Choroid plexus epithelial cell (primary cell): ENCODE measurements at regions not wholly inside any gene's neighbourhood (a gene's known extent, or its start where the extent isn't known, plus 50 kb on each side); places are given as distances from the start of the nearest gene placed in this dataset.

Experiments used
- DNase-seq: peaks from one replicate; pipeline ENCODE4 v3.0.0-alpha.2; 2010; ENCODE audit warnings: low read depth
- H3K4me3 ChIP-seq: 2 replicates; pipeline ENCODE4 v1.5.1; 2011; ENCODE audit warnings: low read depth, mild to moderate bottlenecking, control low read depth, low read length, moderate library complexity
- CTCF ChIP-seq: conservative IDR thresholded peaks from 2 replicates; pipeline ENCODE4 v1.5.1; 2011; ENCODE audit warnings: low read depth, mild to moderate bottlenecking, control low read depth, inconsistent platforms, low read length, moderate library complexity

- DNase-seq: no peak
- TF ChIP-seq CTCF: no peak
- no peak overlapping the region for H3K4me3 ChIP-seq
Measured at GRCh38 chr2:120875431-120875830, 139.8 kb downstream of the GLI2 start.

- DNase-seq: no peak
- no peak for TF ChIP-seq CTCF
- H3K4me3 ChIP-seq: no peak overlapping the region
Measured at GRCh38 chr2:120876526-120877280, 141.0 kb downstream of the GLI2 start.

- no peak for TF ChIP-seq CTCF
- no peak for DNase-seq
Measured at GRCh38 chr2:120877409-120877808, 141.7 kb downstream of the GLI2 start.

GRCh38 chr2:120878970-120879369, 143.3 kb downstream of the GLI2 start:
- no peak for DNase-seq
- no peak for TF ChIP-seq CTCF

More at GRCh38 chr2:120877409-120877808, 141.7 kb downstream of the GLI2 start:
- H3K4me3 ChIP-seq: no peak overlapping the region

GRCh38 chr2:120879431-120880295, 144.0 kb downstream of the GLI2 start:
- no peak overlapping the region for H3K4me3 ChIP-seq
- peak; percentile 20 for TF ChIP-seq CTCF
- no peak for DNase-seq

More at GRCh38 chr2:120878970-120879369, 143.3 kb downstream of the GLI2 start:
- no peak overlapping the region for H3K4me3 ChIP-seq

- peak; percentile 76 for DNase-seq
- TF ChIP-seq CTCF: peak; percentile 11
Measured at GRCh38 chr2:120880381-120880780, 144.7 kb downstream of the GLI2 start.

More at GRCh38 chr2:120880381-120880780, 144.7 kb downstream of the GLI2 start:
- no peak overlapping the region for H3K4me3 ChIP-seq
